Stimulated activated CD4-positive, alpha-beta T cell treated with anti-CD3 and anti-CD28 coated beads, TNF-alpha, amount 100 ng/mL, for 1 hour (primary cell): ENCODE measurements at regions not wholly inside any gene's neighbourhood (a gene's known extent, or its start where the extent isn't known, plus 50 kb on each side); places are given as distances from the start of the nearest gene placed in this dataset.
"Not testable (repeated sequence)": the region's sequence is repeated elsewhere in the genome, so short reads cannot be mapped to it uniquely, and the experiment has no call there.

Experiments
- DNase-seq, 3 donors: peaks; one replicate each; pipeline ENCODE4 v3.0.0-alpha.2; 2020; ENCODE audit warnings: low read depth in 3 of 3, low spot score in 1 of 3

- not testable (repeated sequence) for DNase-seq
Measured at GRCh38 chr2:89286448-89287080, 595.1 kb downstream of the RPIA start.

- DNase-seq = not testable (repeated sequence)
Measured at GRCh38 chr2:89287084-89287483, 595.6 kb downstream of the RPIA start.

GRCh38 chr2:89291717-89292298, 600.3 kb downstream of the RPIA start:
- not testable (repeated sequence) for DNase-seq

- DNase-seq = not testable (repeated sequence)
Measured at GRCh38 chr2:89293399-89293798, 601.9 kb downstream of the RPIA start.

- DNase-seq = not testable (repeated sequence)
Measured at GRCh38 chr2:89294335-89294734, 602.9 kb downstream of the RPIA start.

GRCh38 chr2:89296820-89297398, 605.4 kb downstream of the RPIA start:
- DNase-seq = not testable (repeated sequence)

- not testable (repeated sequence) for DNase-seq
Measured at GRCh38 chr2:89299196-89299595, 607.7 kb downstream of the RPIA start.

GRCh38 chr2:89305623-89306022, 614.1 kb downstream of the RPIA start:
- DNase-seq = not testable (repeated sequence)

GRCh38 chr2:89306869-89307637, 615.6 kb downstream of the RPIA start:
- DNase-seq = not testable (repeated sequence)

GRCh38 chr2:89318990-89319389, 627.5 kb downstream of the RPIA start:
- not testable (repeated sequence) for DNase-seq

- DNase-seq = not testable (repeated sequence)
Measured at GRCh38 chr2:89325894-89326293, 634.4 kb downstream of the RPIA start.

GRCh38 chr2:89326455-89326854, 635.0 kb downstream of the RPIA start:
- DNase-seq = not testable (repeated sequence)

GRCh38 chr2:89328790-89329189, 637.3 kb downstream of the RPIA start:
- not testable (repeated sequence) for DNase-seq
